Fibroblast of skin of scalp (primary cell): ENCODE measurements at regions not wholly inside any gene's neighbourhood (a gene's known extent, or its start where the extent isn't known, plus 50 kb on each side); places are given as distances from the start of the nearest gene placed in this dataset.

Experiments
- DNase-seq: peaks from one replicate; pipeline ENCODE4 v3.0.0-alpha.2; 2013

DNA sequence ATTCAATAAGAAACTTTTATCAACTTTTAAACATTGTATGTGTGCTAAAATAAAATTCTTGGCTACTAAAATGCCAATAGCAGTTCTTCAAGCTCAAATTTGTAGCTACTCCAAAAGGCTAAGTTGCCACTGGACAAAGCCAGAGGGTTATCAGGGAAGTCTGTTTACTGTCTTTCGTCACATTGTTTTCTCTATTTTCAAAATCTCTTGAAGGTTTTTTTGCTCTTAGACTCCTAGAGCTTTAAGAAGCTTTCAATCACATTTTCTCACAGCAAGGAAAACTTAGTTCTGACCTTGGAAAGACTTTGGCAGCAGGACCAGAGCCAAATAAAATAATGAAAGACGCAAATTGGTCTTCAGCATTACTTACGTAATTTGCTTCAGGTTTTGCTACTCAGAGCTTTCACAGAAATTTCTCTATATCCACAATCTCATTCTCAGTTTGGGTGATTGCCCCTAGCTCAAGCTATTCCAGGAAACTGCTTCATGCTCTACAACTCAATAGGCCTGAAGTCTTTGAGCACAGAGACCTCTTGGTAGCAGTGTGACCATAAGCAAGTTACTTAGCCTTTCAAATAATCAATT, 257.7 kb downstream of the GABRG2 start:
- no peak for DNase-seq

DNA sequence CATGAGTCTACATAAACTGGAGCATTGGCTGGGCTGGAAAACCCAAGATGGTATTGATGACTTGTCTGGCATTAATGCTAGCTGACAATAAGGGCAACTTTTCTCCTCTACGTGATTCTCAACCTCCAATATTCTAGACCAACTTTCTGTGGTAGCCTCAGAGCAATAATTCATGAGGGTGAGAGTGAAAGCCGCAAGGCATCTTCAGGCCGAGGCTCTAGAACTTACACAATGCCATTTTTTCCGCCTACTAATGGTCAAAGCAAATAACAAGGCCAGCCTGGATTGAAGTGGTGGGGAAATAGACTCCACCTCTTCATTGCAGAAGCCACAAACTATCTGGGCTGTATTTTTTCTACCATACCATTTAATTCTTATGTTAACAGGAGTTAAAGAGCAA, 267.4 kb downstream of the GABRG2 start:
- DNase-seq: no peak

GRCh38 chr5:162360373-162360931, 292.9 kb downstream of the GABRG2 start:
- DNase-seq: no peak

DNA sequence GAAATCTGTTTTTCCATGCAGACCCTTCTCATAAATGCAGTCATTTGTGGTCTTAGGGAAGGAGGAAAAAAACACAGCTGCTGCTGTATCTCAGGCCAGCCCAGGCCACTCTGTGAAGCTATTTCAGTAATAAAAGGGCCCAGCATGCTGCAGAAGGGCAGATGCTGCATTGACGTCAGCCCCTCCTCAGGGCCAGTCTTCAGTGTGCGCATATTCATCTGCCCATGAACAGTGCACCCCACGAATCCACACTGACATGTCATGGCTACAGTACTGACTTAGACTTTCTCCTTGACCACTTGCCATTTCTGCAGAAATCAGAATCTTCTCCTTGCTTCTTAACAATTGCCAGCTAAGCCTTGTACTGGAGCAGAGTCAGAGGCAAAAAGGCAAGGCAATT, 304.7 kb downstream of the GABRG2 start:
- DNase-seq: no peak

DNA sequence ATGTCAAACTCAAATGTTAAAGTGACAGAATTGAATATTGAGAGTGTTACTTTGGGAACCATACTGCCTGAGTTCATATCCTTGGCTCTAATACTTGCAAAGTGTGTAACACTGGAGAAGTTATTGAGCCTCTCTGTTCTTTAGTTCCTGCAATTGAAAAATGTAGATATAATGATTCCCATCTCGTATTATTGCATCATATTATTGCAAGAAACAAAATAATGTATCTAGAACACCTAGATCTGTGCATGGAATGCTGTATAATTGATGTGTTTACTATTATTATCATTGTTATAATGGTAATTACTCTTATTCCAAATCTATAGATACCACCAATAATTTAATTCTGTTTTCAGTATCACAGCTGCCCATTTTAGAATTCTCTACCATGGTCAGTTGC, 310.3 kb downstream of the GABRG2 start:
- no peak for DNase-seq

- no peak for DNase-seq
Observed at GRCh38 chr5:162382839-162383238, 315.3 kb downstream of the GABRG2 start.

DNA sequence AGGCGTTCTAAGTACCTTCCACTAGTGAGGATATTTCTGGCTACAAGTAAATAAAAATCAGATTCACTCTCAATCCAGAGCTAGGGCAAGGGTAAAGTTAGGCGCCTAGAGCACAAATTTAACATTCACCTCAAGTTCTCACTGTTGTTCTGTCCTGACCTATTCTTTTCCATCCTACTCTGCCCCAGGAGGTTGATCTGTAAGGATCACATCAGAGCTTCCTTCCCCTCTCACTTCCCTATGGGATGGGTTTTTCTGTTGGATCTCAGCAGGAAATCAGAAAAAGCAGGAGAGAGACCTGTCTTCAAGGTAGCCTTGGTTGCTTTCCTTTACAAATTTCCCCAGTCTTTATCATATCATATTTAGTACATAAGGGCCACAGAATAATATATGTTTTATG, 316.7 kb downstream of the GABRG2 start:
- no peak for DNase-seq

- no peak for DNase-seq
Observed at GRCh38 chr5:162391833-162392232, 324.3 kb downstream of the GABRG2 start.

GRCh38 chr5:162392336-162392735, 324.8 kb downstream of the GABRG2 start:
- no peak for DNase-seq

DNA sequence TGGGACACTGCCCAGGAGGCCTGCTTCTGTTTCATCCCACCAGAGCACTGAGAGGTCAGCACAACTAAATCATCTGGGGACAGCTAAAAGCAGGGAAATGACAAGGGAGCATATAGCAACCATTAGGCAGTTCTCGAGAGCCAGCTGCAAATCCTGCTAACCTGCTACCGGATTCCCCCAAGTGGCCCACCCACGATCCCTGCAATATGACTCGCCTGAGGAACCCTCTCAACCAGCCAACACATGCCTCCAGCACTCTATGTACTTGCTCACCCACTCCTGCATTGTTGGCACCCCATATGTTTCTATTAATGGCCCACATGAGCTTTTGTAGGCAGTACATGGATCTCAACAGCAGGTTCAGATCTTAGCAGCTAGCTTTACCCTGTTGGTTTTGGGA, 326.0 kb downstream of the GABRG2 start:
- no peak for DNase-seq

DNA sequence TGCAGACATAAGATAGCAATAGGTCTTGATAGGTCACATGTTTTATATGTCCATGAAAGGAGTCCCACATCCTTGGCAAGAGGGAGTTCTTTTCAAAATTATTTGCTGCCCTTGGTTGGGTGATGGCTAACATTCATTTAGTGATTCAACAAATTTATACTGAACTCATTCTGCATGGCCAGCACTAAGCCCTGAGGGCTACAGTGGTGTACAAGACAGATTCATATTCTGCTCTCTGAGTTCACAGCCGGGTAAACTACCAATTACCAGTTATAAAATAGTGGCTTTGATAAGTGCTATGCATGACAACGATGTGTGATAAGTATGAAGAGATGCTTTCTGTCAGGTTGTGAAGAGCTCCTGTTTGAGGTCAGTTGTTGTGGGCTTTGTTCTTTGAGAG, 340.0 kb downstream of the GABRG2 start:
- no peak for DNase-seq

DNA sequence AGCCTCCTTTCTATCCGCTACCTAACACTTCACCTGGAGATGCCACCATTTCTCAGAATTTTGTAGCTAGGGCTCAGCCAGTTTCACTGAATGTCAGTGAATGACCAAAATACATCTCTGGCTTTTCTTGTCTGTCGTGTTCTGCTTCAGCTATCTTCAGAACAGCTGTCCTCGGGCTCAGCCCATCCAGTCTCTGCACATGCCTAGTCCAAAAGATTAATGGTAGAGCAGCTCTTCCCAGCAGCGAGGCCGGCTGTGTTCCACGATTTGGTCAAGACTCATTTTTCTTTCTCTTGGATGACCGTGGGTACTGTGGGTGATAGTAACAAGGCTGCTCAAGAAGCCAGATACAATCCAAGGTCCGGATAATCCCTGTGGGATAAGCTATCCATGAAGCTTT, 342.8 kb downstream of the GABRG2 start:
- DNase-seq: no peak

- no peak for DNase-seq
Observed at GRCh38 chr5:162429142-162429541, 361.6 kb downstream of the GABRG2 start.

- no peak for DNase-seq
Observed at GRCh38 chr5:162434281-162434680, 366.7 kb downstream of the GABRG2 start.

- no peak for DNase-seq
Observed at GRCh38 chr5:162436055-162436454, 368.5 kb downstream of the GABRG2 start.

DNA sequence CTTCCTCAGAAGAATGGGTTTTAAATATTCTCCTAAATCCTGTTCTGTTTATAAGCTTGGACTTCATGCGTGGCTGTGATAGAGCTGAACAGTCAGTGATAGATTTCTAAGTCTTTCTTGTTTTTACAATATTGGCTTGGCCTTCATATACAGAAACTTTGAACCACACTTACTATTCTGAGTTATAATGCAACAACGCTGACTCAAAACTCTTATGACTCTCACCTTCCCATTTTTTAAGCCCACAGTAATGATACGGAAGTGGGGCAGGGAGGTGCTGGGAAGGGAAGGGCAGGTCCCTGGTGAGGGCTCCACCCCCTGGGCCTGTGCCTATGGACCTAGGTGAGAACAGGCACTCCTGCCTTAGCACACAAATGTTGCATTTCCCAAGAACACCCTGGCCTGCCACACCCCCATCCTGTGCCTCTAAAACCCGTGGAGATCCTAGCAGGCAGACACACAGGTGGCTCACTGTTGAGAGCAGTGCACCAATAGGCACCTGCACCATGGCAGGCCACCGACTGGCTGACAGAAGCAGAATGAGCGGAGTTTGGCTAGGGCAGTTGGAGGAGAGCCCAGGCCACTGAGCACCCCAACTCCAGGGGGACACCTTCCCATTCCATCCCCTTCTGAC, 376.7 kb downstream of the GABRG2 start:
- no peak for DNase-seq

DNA sequence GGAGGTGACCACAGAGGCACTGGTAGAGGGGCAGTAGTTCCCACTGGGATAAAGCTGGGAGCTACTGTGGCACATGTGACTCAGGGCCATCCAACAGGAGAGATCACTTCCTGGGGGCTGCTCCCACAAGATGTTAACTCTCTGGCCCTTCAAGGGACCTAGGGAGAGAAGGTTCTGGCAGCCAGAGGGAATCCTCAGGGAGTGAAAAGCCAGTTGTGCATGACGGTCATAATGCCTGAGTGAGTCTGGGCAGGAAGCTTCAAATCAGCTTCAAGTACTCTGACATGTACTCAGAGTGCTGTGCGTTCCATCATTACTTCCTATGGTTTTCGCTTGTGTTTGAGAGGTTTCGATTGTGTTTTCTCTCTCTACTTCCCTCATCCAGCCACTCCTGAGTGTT, 388.5 kb downstream of the GABRG2 start:
- no peak for DNase-seq

DNA sequence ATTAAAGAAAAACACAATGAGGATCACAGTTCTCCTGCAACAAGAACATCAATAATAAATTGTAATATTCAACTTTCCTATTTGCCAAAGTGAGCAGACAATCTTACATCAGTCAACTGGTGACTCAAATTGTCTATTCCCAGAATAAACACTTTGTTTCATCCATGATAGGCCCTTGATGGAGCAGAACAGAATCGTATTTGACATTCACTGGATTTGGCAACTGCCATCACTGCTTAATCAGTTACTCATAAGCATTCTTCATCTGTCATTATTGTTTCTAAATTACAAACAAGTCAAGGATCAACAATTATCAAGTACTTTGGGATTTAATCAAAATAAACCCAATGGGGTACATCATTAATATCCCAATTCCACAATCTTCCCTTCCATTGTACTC, 398.4 kb downstream of the GABRG2 start:
- DNase-seq: no peak

- DNase-seq: no peak
Observed at GRCh38 chr5:162473041-162473714, 405.6 kb downstream of the GABRG2 start.

DNA sequence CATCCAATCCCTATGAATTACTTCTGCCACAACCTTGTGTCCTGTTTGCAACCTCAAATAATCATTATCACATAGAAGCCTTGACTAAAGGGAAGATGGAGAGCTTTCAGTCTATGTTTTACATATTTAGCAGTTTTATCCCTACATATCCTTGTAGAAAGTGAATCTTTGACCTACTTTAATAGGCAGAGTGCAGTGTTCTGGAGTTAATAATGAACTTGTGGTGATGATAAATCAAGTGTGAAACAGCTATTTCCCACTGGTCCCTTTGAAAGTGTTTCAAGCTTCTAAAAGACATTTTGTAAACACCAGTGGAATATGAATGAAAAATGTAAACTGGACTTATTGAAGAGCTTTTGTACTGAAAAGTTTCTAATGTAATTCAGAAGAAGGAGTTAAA, 406.7 kb downstream of the GABRG2 start:
- DNase-seq: no peak

DNA sequence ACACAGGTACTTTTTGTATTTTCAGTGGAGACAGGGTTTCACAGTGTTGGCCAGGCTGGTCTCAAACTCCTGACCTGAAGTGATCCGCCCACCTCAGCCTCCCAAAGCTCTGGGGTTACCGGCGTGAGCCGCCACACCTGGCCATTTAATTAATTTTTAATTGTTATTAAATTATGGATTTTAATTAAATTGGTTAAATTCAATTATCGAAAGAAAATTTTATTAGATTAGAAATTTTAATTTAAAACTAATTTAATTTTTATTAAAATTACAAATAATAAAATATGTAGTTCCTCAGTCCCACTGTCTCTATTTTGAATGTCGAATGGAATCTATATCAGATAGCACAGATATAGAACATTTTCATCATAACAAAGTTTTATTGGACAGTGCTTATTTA, 416.5 kb downstream of the GABRG2 start:
- DNase-seq: no peak

DNA sequence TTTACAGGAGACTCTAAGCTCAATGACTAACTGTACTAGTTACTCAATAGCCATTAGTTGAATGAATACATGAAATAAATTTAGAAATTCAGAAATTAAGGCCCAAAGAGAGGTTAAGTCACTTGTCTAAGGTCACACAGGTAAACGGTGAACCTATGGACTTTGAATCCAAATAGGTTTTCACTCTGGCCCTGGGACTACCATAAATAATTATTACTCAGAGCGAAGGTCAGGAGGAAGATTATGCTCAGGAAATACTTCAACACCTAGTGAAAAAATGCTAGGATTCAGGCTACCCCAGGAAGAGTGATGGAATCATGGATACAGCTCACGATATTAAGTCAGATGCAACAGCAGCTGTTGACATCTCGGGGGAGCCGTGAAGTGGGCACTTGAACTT, 417.4 kb downstream of the GABRG2 start:
- DNase-seq: no peak

DNA sequence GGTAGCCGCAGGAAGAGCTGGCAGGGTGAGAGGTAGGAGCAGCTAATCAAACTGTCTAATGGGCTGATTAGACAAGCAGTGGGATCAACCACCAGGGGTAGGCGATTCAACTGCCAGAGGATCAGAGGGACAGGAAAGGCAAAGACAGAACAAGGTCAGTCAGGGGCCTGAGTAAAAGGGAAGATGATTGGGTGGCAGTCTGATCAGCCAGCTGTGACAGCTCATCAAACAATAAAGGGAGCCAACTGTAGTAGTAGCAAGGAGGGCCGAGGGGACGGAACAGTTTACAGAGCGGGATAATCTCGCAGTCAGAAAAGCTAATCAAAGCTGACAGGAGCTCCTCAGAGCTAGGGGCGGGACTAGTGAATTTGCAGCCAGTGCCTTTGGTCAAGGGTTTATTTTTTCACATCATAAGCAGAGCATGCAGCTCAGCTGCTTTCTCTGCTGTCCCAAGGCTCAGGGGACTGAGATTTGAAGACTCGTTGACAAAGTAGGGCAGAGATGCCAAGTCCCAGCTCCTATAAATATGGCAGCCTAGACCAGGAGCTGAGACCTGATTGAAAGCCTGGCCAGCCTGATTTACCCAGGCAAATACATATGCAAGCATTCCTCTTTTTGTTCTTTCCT, 418.2 kb downstream of the GABRG2 start:
- DNase-seq: no peak
